EL (cell line): ENCODE measurements at regions not wholly inside any gene's neighbourhood (a gene's known extent, or its start where the extent isn't known, plus 50 kb on each side); places are given as distances from the start of the nearest gene placed in this dataset.
A peak's percentile ranks its signal among the peaks of the same experiment; 100 is the strongest.

Experiments used
- DNase-seq: peaks from one replicate; pipeline ENCODE4 v3.0.0-alpha.2; 2016

GRCh38 chr21:32182449-32182848 lies 96.4 kb downstream of the MIS18A start:
- DNase-seq: no peak

GRCh38 chr21:32181457-32181856 lies 97.4 kb downstream of the MIS18A start:
- DNase-seq: no peak

GRCh38 chr21:32174819-32175218 lies 104.0 kb downstream of the MIS18A start:
- no peak for DNase-seq

- DNase-seq: no peak
Measured at GRCh38 chr21:32173121-32173724, 105.6 kb downstream of the MIS18A start.

- no peak for DNase-seq
Measured at GRCh38 chr21:32172106-32172505, 106.7 kb downstream of the MIS18A start.

- no peak for DNase-seq
Measured at GRCh38 chr21:32167513-32167912, 111.3 kb downstream of the MIS18A start.

- no peak for DNase-seq
Measured at GRCh38 chr21:32163386-32163785, 115.5 kb downstream of the MIS18A start.

- no peak for DNase-seq
Measured at GRCh38 chr21:32162727-32163320, 116.0 kb downstream of the MIS18A start.

GRCh38 chr21:32155226-32155625 lies 123.6 kb downstream of the MIS18A start:
- DNase-seq: no peak

GRCh38 chr21:32147041-32147440 lies 131.8 kb downstream of the MIS18A start:
- DNase-seq: no peak

GRCh38 chr21:32144851-32145250 lies 134.0 kb downstream of the MIS18A start:
- DNase-seq: no peak

- DNase-seq: no peak
Measured at GRCh38 chr21:32143241-32143939, 135.5 kb downstream of the MIS18A start.

GRCh38 chr21:32141318-32141633 lies 137.6 kb downstream of the MIS18A start:
- no peak for DNase-seq

- no peak for DNase-seq
Measured at GRCh38 chr21:32140604-32141317, 138.1 kb downstream of the MIS18A start.

GRCh38 chr21:32140151-32140550 lies 138.7 kb downstream of the MIS18A start:
- DNase-seq: no peak

- no peak for DNase-seq
Measured at GRCh38 chr21:32138658-32139057, 140.2 kb downstream of the MIS18A start.

GRCh38 chr21:32137931-32138330 lies 140.9 kb downstream of the MIS18A start:
- DNase-seq: no peak

- DNase-seq: peak; percentile 25
Measured at GRCh38 chr21:32137266-32137665, 141.6 kb downstream of the MIS18A start.

GRCh38 chr21:32136546-32136945 lies 142.3 kb downstream of the MIS18A start:
- peak; percentile 9 for DNase-seq

GRCh38 chr21:32135401-32136363 lies 143.2 kb downstream of the MIS18A start:
- peak; percentile 75 for DNase-seq

- no peak for DNase-seq
Measured at GRCh38 chr21:32134441-32135130, 144.3 kb downstream of the MIS18A start.

- DNase-seq: no peak
Measured at GRCh38 chr21:32132881-32133280, 146.0 kb downstream of the MIS18A start.
